ENCODE measurements at regions not wholly inside any gene's neighbourhood (a gene's known extent, or its start where the extent isn't known, plus 50 kb on each side); places are given as distances from the start of the nearest gene placed in this dataset.

- H3K9me2 ChIP-seq: no peaks in the 10 kb centered on the region
- CTCF ChIA-PET: no interaction called here
- POLR2A ChIA-PET: no interaction called here
Observed at GRCh38 chrX:93466383-93466782, 207.0 kb downstream of the NAP1L3 start.

More at GRCh38 chrX:93466383-93466782, 207.0 kb downstream of the NAP1L3 start:
- no peak for DNase-seq
- WGBS (ENCODE audit: low lambda C conversion rate): 7% methylated on average over 1 of the region's 1 CpG
- no peaks in the 10 kb centered on the region for H3K79me2 ChIP-seq (ENCODE audit: insufficient read depth)
- no peaks in the 10 kb centered on the region for H3K9me3 ChIP-seq
- H3K27me3 ChIP-seq (ENCODE audit: insufficient read depth): no peaks in the 10 kb centered on the region
- no peaks in the 10 kb centered on the region for H3K36me3 ChIP-seq (replicated peaks in 1 of 2; ENCODE audit: control insufficient read depth in 1 of 2, insufficient read depth in 2 of 2, low read length in 1 of 2)
- no peaks in the 10 kb centered on the region for H3F3A ChIP-seq (replicated peaks; ENCODE audit: insufficient read depth)
- H3K4me3 ChIP-seq (ENCODE audit: low read depth in 2 of 2, low read length in 1 of 2): no peak overlapping the region
- H3K27ac ChIP-seq (ENCODE audit: low read depth in 2 of 2, low read length in 1 of 2): no peak overlapping the region
- no peak overlapping the region for H3K9ac ChIP-seq
- H3K4me2 ChIP-seq: no peak overlapping the region
- H4K20me1 ChIP-seq (ENCODE audit: insufficient read depth): no peaks in the 10 kb centered on the region
- no peak for TF ChIP-seq IRF3 (IDR thresholded peaks at IDR 0.05; ENCODE audit: low read depth, low read length)
- no peak for TF ChIP-seq GATA2 (CRISPR knock-in tag; IDR thresholded peaks at IDR 0.05)
- no peak for TF ChIP-seq MXI1 (IDR thresholded peaks at IDR 0.05; ENCODE audit: low read depth, low read length)
- no peak for TF ChIP-seq FOSL2 (IDR thresholded peaks at IDR 0.05; ENCODE audit: borderline replicate concordance, low read depth)
- TF ChIP-seq YY1 (IDR thresholded peaks at IDR 0.05; ENCODE audit: low read depth): no peak
- no peak for TF ChIP-seq POLR2AphosphoS5 (IDR thresholded peaks at IDR 0.05; ENCODE audit: low read depth, low read length)
- TF ChIP-seq EP300 (IDR thresholded peaks at IDR 0.05; ENCODE audit: borderline replicate concordance in 1 of 2, low read depth in 1 of 2, low read length in 1 of 2): no peak
- TF ChIP-seq RXRA (IDR thresholded peaks at IDR 0.05; ENCODE audit: borderline replicate concordance, low read depth): no peak
- TF ChIP-seq SMC3 (IDR thresholded peaks at IDR 0.05; ENCODE audit: low read depth, low read length): no peak
- TF ChIP-seq CHD2 (IDR thresholded peaks at IDR 0.05; ENCODE audit: low read length, partially characterized antibody): no peak
- no peak for TF ChIP-seq TEAD4 (IDR thresholded peaks at IDR 0.05; ENCODE audit: borderline replicate concordance, insufficient read depth)
- no peak for TF ChIP-seq USF2 (IDR thresholded peaks at IDR 0.05; ENCODE audit: borderline replicate concordance, low read depth, low read length)
- no peak for TF ChIP-seq JUND (IDR thresholded peaks at IDR 0.05)
- no peak for TF ChIP-seq EZH2phosphoT487 (IDR thresholded peaks at IDR 0.05; ENCODE audit: borderline replicate concordance, low read depth)
- no peak for TF ChIP-seq MAX (IDR thresholded peaks at IDR 0.05; ENCODE audit: low read depth)
- no peak for TF ChIP-seq PBX3 (IDR thresholded peaks at IDR 0.05)
- TF ChIP-seq TAF1 (IDR thresholded peaks at IDR 0.05; ENCODE audit: borderline replicate concordance, low read depth, low read length): no peak
- no peak for TF ChIP-seq TCF12 (IDR thresholded peaks at IDR 0.05)
- no peak overlapping the region for H2AFZ ChIP-seq (ENCODE audit: low read depth)
- H3K4me1 ChIP-seq (ENCODE audit: control insufficient read depth in 1 of 2, insufficient read depth in 2 of 2, low read depth in 1 of 2, low read length in 1 of 2): no peaks in the 10 kb centered on the region

Measured in SK-N-SH (cell line).